ENCODE measurements at regions not wholly inside any gene's neighbourhood (a gene's known extent, or its start where the extent isn't known, plus 50 kb on each side); places are given as distances from the start of the nearest gene placed in this dataset.

DNA sequence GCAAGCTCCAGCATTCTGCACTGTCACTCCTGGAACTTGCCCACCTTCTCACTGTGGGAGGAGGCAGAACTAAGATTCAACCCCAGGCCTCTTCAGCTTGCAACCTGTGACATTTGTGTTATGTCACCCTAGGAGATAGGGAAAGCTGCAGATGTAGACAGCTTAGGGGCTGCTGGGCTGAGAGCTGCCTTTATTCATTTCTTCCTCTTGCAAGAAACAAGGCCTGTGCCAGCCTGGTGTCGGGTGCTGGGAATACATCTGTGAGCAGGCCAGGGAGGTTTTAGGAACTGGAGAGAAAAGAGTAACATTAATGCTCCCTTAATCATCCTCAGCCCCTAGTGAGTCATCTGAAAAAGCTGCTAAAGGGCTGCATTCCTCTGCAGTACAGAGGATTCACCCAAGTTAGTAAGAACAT, 101.8 kb downstream of the FGF18 start:
- Mint-ChIP-seq H3K4me3 (no peak overlapping the region), H3K4me1 (no peaks in the 10 kb centered on the region), H3K36me3 (ENCODE audit: low read depth) (no peaks in the 10 kb centered on the region), H3K27ac (no peak overlapping the region), H3K9me3 (no peaks in the 10 kb centered on the region), H3K27me3 (peaks cover 5% of the 10 kb centered on the region)
- TF ChIP-seq CTCF (IDR thresholded peaks at IDR 0.05) = no peak
- ChIA-PET CTCF (no interaction called here), POLR2A (no interaction called here)
- intact Hi-C loops (cut with micrococcal nuclease) = no loop called here
- no peak for ATAC-seq (ENCODE audit: low read depth)
- DNase-seq = no peak

- ChIA-PET CTCF (no interaction called here), POLR2A (no interaction called here)
- Mint-ChIP-seq H3K36me3 (ENCODE audit: low read depth) (no peaks in the 10 kb centered on the region), H3K27ac (no peak overlapping the region), H3K27me3 (peaks cover 5% of the 10 kb centered on the region), H3K4me1 (no peaks in the 10 kb centered on the region), H3K4me3 (no peak overlapping the region), H3K9me3 (no peaks in the 10 kb centered on the region)
- TF ChIP-seq CTCF (IDR thresholded peaks at IDR 0.05) = no peak
- intact Hi-C loops (cut with micrococcal nuclease) = no loop called here
- DNase-seq (no peak), ATAC-seq (ENCODE audit: low read depth) (no peak)
These were observed 102.2 kb downstream of the FGF18 start for GRCh38 chr5:171521679-171522078.

DNA sequence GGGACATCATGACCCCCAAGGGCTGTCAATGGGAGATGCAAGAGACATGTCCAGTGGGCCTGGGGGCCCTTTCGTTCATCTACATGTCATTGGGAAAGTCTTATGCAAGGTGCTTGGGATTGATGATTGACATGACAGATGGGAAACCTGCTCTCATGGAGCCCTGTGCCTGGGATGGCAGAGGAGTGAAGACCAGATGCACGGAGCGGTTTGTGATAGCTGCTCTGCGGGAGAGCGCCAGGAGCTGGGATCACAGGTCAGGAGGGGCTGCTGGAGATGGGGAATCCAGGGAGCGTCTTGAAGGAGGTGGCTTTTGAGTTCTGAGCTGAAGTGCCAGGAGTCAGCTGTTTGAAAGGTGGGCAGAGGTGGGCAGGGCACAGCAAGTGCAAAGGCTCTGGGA, 104.3 kb downstream of the FGF18 start:
- no peaks in the 10 kb centered on the region for H3K36me3 Mint-ChIP-seq (ENCODE audit: low read depth)
- CTCF ChIA-PET = no interaction called here
- H3K4me1 Mint-ChIP-seq = no peaks in the 10 kb centered on the region
- H3K9me3 Mint-ChIP-seq = no peaks in the 10 kb centered on the region
- H3K4me3 Mint-ChIP-seq = no peak overlapping the region
- POLR2A ChIA-PET = no interaction called here
- H3K27me3 Mint-ChIP-seq = peaks cover 2% of the 10 kb centered on the region
- intact Hi-C loops (cut with micrococcal nuclease) = no loop called here
- TF ChIP-seq CTCF (IDR thresholded peaks at IDR 0.05) = no peak
- DNase-seq = no peak
- no peak for ATAC-seq (ENCODE audit: low read depth)
- no peak overlapping the region for H3K27ac Mint-ChIP-seq

GRCh38 chr5:171524466-171524865, 105.0 kb downstream of the FGF18 start:
- no peak overlapping the region for H3K4me3 Mint-ChIP-seq
- intact Hi-C loops (cut with micrococcal nuclease) = no loop called here
- H3K27me3 Mint-ChIP-seq = peaks cover 2% of the 10 kb centered on the region
- H3K4me1 Mint-ChIP-seq = no peaks in the 10 kb centered on the region
- H3K9me3 Mint-ChIP-seq = no peaks in the 10 kb centered on the region
- no peaks in the 10 kb centered on the region for H3K36me3 Mint-ChIP-seq (ENCODE audit: low read depth)
- DNase-seq (no peak), ATAC-seq (ENCODE audit: low read depth) (no peak)
- ChIA-PET POLR2A (no interaction called here), CTCF (no interaction called here)
- no peak for TF ChIP-seq CTCF (IDR thresholded peaks at IDR 0.05)
- no peak overlapping the region for H3K27ac Mint-ChIP-seq

GRCh38 chr5:171525085-171525484, 105.6 kb downstream of the FGF18 start:
- intact Hi-C loops (cut with micrococcal nuclease) = no loop called here
- ChIA-PET CTCF (no interaction called here), POLR2A (no interaction called here)
- Mint-ChIP-seq H3K36me3 (ENCODE audit: low read depth) (no peaks in the 10 kb centered on the region), H3K27me3 (peaks cover 2% of the 10 kb centered on the region), H3K27ac (no peak overlapping the region), H3K4me1 (no peaks in the 10 kb centered on the region), H3K9me3 (no peaks in the 10 kb centered on the region), H3K4me3 (no peak overlapping the region)
- TF ChIP-seq CTCF (IDR thresholded peaks at IDR 0.05) = no peak
- DNase-seq (no peak), ATAC-seq (ENCODE audit: low read depth) (no peak)

Measured in activated B cell treated with CpG ODN at 0.5 μM for 24 hours (primary cell).